Tibial nerve (tissue), 3 donors: ENCODE measurements at regions not wholly inside any gene's neighbourhood (a gene's known extent, or its start where the extent isn't known, plus 50 kb on each side); places are given as distances from the start of the nearest gene placed in this dataset.

ENCODE experiments used
- CTCF ChIP-seq, 5 experiments: fragments of 200-600 bp in 3 of 5; fragments of 450-650 bp in 2 of 5; sonication (generic) in 3 of 5; IDR thresholded peaks; one replicate each; pipeline ENCODE4 v1.5.1; 2016 to 2019; ENCODE audit warnings: antibody characterized with exemption in 5 of 5, mild to moderate bottlenecking in 3 of 5, moderate library complexity in 2 of 5
- POLR2A ChIP-seq, 2 donors: fragments of 450-650 bp; IDR thresholded peaks; one replicate each; pipeline ENCODE4 v1.6.1; 2017; ENCODE audit warnings: antibody characterized with exemption in 2 of 2, mild to moderate bottlenecking in 2 of 2, moderate library complexity in 2 of 2

DNA sequence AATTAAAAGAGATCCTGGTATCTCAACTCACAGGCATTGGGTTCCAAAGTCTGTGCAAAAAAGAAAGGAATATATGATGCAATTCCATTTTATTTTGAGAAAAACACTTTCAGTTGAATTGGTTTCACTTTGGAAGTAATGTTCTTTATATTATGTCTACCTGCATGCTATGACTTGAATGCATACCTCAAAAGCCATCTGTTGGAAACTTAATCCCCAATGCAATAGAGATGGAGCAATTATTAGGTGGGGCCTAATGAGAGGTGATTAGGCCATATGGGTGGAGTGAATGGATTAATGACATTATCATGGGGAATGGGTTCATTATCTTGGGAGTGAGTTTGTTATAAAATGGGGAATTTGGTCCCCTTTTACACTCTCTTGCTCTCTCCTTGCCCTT lies 293.3 kb downstream of the CSNK1G3 start:
- TF ChIP-seq POLR2A (IDR thresholded peaks at IDR 0.05), result no peak
- no peak for TF ChIP-seq CTCF (IDR thresholded peaks at IDR 0.05)
